ENCODE measurements at regions not wholly inside any gene's neighbourhood (a gene's known extent, or its start where the extent isn't known, plus 50 kb on each side); places are given as distances from the start of the nearest gene placed in this dataset.

DNA sequence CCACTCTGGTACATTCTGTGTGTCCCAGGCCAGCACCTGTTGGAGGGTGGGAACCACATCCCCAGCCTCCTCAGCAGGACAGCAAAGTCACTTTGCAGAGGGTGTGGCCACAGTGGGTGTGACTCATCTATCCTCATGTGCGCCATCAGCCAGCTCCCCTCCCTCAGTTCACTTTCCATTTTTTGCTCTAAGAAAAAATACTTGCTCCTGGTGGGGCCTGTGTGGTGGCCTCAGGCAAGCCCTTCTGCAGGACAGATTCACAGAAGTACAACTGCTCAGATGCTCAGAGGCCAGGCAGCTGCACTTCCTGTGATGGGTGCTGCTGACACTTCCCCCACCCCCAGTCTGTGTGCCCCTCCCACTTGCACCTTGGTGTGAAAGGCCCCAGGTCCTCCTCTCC lies 78.3 kb upstream of the ALDH1L1 start:
- Mint-ChIP-seq H3K4me1 (ENCODE audit: low read depth, unreplicated experiment) (peaks cover 11% of the 10 kb centered on the region), H3K4me3 (ENCODE audit: unreplicated experiment) (no peak overlapping the region), H3K9me3 (ENCODE audit: unreplicated experiment) (peaks cover 7% of the 10 kb centered on the region), H3K27ac (ENCODE audit: unreplicated experiment) (no peak overlapping the region), H3K36me3 (ENCODE audit: unreplicated experiment) (peaks cover 12% of the 10 kb centered on the region), H3K27me3 (ENCODE audit: unreplicated experiment) (peaks cover 5% of the 10 kb centered on the region)
- no peak for DNase-seq
- TF ChIP-seq, protein P1, sequence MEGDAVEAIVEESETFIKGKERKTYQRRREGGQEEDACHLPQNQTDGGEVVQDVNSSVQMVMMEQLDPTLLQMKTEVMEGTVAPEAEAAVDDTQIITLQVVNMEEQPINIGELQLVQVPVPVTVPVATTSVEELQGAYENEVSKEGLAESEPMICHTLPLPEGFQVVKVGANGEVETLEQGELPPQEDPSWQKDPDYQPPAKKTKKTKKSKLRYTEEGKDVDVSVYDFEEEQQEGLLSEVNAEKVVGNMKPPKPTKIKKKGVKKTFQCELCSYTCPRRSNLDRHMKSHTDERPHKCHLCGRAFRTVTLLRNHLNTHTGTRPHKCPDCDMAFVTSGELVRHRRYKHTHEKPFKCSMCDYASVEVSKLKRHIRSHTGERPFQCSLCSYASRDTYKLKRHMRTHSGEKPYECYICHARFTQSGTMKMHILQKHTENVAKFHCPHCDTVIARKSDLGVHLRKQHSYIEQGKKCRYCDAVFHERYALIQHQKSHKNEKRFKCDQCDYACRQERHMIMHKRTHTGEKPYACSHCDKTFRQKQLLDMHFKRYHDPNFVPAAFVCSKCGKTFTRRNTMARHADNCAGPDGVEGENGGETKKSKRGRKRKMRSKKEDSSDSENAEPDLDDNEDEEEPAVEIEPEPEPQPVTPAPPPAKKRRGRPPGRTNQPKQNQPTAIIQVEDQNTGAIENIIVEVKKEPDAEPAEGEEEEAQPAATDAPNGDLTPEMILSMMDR (IDR thresholded peaks at IDR 0.05; ENCODE audit: partially characterized antibody, unreplicated experiment): no peak

DNA sequence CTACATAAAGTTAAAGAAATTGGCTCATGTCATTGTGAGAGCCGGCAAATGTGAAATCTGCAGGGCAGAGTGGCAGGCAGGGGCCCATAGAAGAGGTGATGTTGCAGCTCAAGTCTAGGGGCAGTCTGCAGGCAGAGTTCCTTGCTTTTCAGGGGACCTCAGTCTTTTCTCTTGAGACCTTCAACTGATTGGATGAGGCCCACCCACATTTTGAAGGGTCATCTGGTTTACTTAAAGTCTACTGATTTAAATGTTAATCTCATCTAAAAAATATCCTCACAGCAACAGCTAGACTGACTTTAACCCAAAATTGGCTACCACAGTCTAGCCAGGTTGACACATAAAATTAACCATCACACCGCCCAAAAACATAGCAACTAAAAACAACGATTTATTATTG lies 77.6 kb upstream of the ALDH1L1 start:
- H3K36me3 Mint-ChIP-seq (ENCODE audit: unreplicated experiment): peaks cover 12% of the 10 kb centered on the region
- no peak overlapping the region for H3K4me3 Mint-ChIP-seq (ENCODE audit: unreplicated experiment)
- no peak overlapping the region for H3K27ac Mint-ChIP-seq (ENCODE audit: unreplicated experiment)
- H3K27me3 Mint-ChIP-seq (ENCODE audit: unreplicated experiment): peaks cover 5% of the 10 kb centered on the region
- TF ChIP-seq, protein P1 (IDR thresholded peaks at IDR 0.05; ENCODE audit: partially characterized antibody, unreplicated experiment): no peak
- H3K4me1 Mint-ChIP-seq (ENCODE audit: low read depth, unreplicated experiment): peaks cover 11% of the 10 kb centered on the region
- DNase-seq: no peak
- peaks cover 6% of the 10 kb centered on the region for H3K9me3 Mint-ChIP-seq (ENCODE audit: unreplicated experiment)

DNA sequence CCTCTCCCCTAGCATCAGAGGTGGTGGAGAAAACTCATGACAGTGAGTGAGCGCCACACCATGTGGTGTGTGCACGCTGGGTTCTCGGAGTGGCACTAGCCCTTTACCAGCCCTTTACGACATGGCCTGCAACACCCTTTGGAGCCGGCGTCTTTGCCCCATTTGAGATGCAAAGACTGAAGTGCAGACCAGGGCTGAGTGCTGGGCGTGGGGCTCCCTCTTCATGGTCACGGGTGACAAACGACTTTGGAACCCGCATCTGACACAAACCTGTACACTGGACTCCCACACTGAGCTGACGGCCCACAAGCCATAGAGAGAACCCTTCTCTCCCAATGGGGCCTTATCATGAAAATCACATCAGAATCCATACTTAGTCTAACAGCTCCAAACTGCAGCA lies 76.8 kb upstream of the ALDH1L1 start:
- H3K36me3 Mint-ChIP-seq (ENCODE audit: unreplicated experiment): peaks cover 11% of the 10 kb centered on the region
- TF ChIP-seq, protein P1 (IDR thresholded peaks at IDR 0.05; ENCODE audit: partially characterized antibody, unreplicated experiment): no peak
- H3K4me1 Mint-ChIP-seq (ENCODE audit: low read depth, unreplicated experiment): peaks cover 11% of the 10 kb centered on the region
- no peak overlapping the region for H3K27ac Mint-ChIP-seq (ENCODE audit: unreplicated experiment)
- H3K9me3 Mint-ChIP-seq (ENCODE audit: unreplicated experiment): peaks cover 5% of the 10 kb centered on the region
- H3K27me3 Mint-ChIP-seq (ENCODE audit: unreplicated experiment): peaks cover 5% of the 10 kb centered on the region
- no peak for DNase-seq
- H3K4me3 Mint-ChIP-seq (ENCODE audit: unreplicated experiment): no peak overlapping the region

DNA sequence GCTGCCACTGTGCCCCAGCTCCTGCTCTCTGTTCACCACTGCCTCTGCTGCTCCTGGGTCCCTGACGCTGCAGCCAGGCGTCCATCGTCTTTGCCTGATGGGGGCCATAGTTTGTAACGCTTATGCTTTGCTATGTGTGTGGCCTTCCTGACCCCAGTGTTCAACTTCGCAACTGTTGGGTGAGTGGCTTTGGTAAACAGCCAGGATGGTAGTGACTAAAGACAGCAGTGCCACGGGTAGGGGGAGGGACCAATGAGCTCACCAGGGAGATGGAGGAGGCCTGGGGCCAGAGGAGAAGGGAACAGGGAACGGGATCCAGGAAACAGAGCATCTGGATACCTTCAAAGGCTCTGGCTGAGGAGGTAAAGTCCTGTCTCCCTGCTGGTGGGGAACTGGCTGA lies 75.9 kb upstream of the ALDH1L1 start:
- Mint-ChIP-seq H3K4me3 (ENCODE audit: unreplicated experiment) (no peak overlapping the region), H3K9me3 (ENCODE audit: unreplicated experiment) (no peaks in the 10 kb centered on the region), H3K4me1 (ENCODE audit: low read depth, unreplicated experiment) (peaks cover 4% of the 10 kb centered on the region), H3K36me3 (ENCODE audit: unreplicated experiment) (peaks cover 4% of the 10 kb centered on the region), H3K27me3 (ENCODE audit: unreplicated experiment) (peaks cover 2% of the 10 kb centered on the region), H3K27ac (ENCODE audit: unreplicated experiment) (no peak overlapping the region)
- TF ChIP-seq, protein P1 (IDR thresholded peaks at IDR 0.05; ENCODE audit: partially characterized antibody, unreplicated experiment): no peak
- no peak for DNase-seq

DNA sequence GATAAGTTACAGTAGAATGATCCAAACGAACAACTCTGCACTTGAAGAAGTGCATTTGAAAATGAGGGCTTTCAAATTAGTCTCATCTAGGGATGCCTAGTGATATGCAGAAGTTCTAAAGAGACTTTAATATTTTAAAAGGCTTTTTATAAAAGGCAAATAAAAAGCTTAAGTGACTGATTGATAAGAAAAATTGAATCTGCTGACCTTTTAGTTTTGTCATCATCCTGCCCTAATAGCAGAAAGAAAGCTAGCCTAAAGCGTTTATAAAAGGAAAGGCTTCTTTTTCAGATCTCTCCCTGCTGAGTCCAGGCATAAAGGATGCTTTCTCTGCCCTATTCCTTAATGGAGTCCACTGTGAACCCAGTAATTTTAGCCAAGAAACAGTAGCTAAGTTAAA lies 72.7 kb upstream of the ALDH1L1 start:
- H3K36me3 Mint-ChIP-seq (ENCODE audit: unreplicated experiment): peaks cover 9% of the 10 kb centered on the region
- TF ChIP-seq, protein P1 (IDR thresholded peaks at IDR 0.05; ENCODE audit: partially characterized antibody, unreplicated experiment): no peak
- no peaks in the 10 kb centered on the region for H3K9me3 Mint-ChIP-seq (ENCODE audit: unreplicated experiment)
- no peaks in the 10 kb centered on the region for H3K4me1 Mint-ChIP-seq (ENCODE audit: low read depth, unreplicated experiment)
- H3K27ac Mint-ChIP-seq (ENCODE audit: unreplicated experiment): no peak overlapping the region
- H3K4me3 Mint-ChIP-seq (ENCODE audit: unreplicated experiment): no peak overlapping the region
- no peak for DNase-seq
- peaks cover 2% of the 10 kb centered on the region for H3K27me3 Mint-ChIP-seq (ENCODE audit: unreplicated experiment)

Measured in glutamatergic neuron (in vitro differentiated cells).